ENCODE measurements at regions not wholly inside any gene's neighbourhood (a gene's known extent, or its start where the extent isn't known, plus 50 kb on each side); places are given as distances from the start of the nearest gene placed in this dataset.
A peak's percentile ranks its signal among the peaks of the same experiment; 100 is the strongest.
"Not testable (repeated sequence)": the region's sequence is repeated elsewhere in the genome, so short reads cannot be mapped to it uniquely, and the experiment has no call there.

GRCh38 chr2:207333599-207334300 is 168.0 kb upstream of the KLF7 start:
- Mint-ChIP-seq H3K9me3 (no peaks in the 10 kb centered on the region), H3K4me1 (peaks cover 38% of the 10 kb centered on the region), H3K4me3 (peak overlapping the region; percentile 36), H3K27me3 (peaks cover 18% of the 10 kb centered on the region), H3K36me3 (ENCODE audit: insufficient read depth) (no peaks in the 10 kb centered on the region), H3K27ac (ENCODE audit: low read depth) (peak overlapping the region; percentile 5)
- ATAC-seq (replicated peaks; ENCODE audit: extremely low read depth, poor library complexity, severe bottlenecking) (no peak), DNase-seq (ENCODE audit: low spot score in 2 of 2) (no peak)

GRCh38 chr2:207334301-207334623 is 168.5 kb upstream of the KLF7 start:
- no peak for DNase-seq (ENCODE audit: low spot score in 2 of 2)
- Mint-ChIP-seq H3K27me3 (peaks cover 18% of the 10 kb centered on the region), H3K36me3 (ENCODE audit: insufficient read depth) (no peaks in the 10 kb centered on the region), H3K27ac (ENCODE audit: low read depth) (peak overlapping the region; percentile 5), H3K4me3 (peak overlapping the region; percentile 36), H3K4me1 (peaks cover 33% of the 10 kb centered on the region), H3K9me3 (no peaks in the 10 kb centered on the region)
- ATAC-seq (replicated peaks; ENCODE audit: extremely low read depth, poor library complexity, severe bottlenecking), result no peak

GRCh38 chr2:207334624-207335371 is 169.1 kb upstream of the KLF7 start:
- DNase-seq (ENCODE audit: low spot score in 2 of 2), result no peak
- Mint-ChIP-seq H3K9me3 (no peaks in the 10 kb centered on the region), H3K4me1 (peaks cover 29% of the 10 kb centered on the region), H3K4me3 (peak overlapping the region; percentile 36), H3K27me3 (peaks cover 18% of the 10 kb centered on the region), H3K36me3 (ENCODE audit: insufficient read depth) (no peaks in the 10 kb centered on the region), H3K27ac (ENCODE audit: low read depth) (peak overlapping the region; percentile 5)
- no peak for ATAC-seq (replicated peaks; ENCODE audit: extremely low read depth, poor library complexity, severe bottlenecking)

GRCh38 chr2:207337234-207338219 is 171.8 kb upstream of the KLF7 start:
- DNase-seq (ENCODE audit: low spot score in 2 of 2), result no peak
- peak overlapping the region; percentile 28 for H3K4me3 Mint-ChIP-seq
- peaks cover 29% of the 10 kb centered on the region for H3K4me1 Mint-ChIP-seq
- H3K27ac Mint-ChIP-seq (ENCODE audit: low read depth), result peak overlapping the region; percentile 52
- ATAC-seq (replicated peaks; ENCODE audit: extremely low read depth, poor library complexity, severe bottlenecking), result peak; percentile 34
- H3K27me3 Mint-ChIP-seq, result peaks cover 18% of the 10 kb centered on the region
- H3K36me3 Mint-ChIP-seq (ENCODE audit: insufficient read depth), result no peaks in the 10 kb centered on the region
- H3K9me3 Mint-ChIP-seq, result no peaks in the 10 kb centered on the region

- peaks cover 18% of the 10 kb centered on the region for H3K27me3 Mint-ChIP-seq
- DNase-seq (ENCODE audit: low spot score in 2 of 2) (no peak), ATAC-seq (replicated peaks; ENCODE audit: extremely low read depth, poor library complexity, severe bottlenecking) (no peak)
- H3K4me3 Mint-ChIP-seq, result no peak overlapping the region
- H3K36me3 Mint-ChIP-seq (ENCODE audit: insufficient read depth), result no peaks in the 10 kb centered on the region
- H3K9me3 Mint-ChIP-seq, result no peaks in the 10 kb centered on the region
- peaks cover 29% of the 10 kb centered on the region for H3K4me1 Mint-ChIP-seq
- peak overlapping the region; percentile 52 for H3K27ac Mint-ChIP-seq (ENCODE audit: low read depth)
These were observed 172.5 kb upstream of the KLF7 start for GRCh38 chr2:207338220-207338607.

GRCh38 chr2:207338610-207339009 is 172.9 kb upstream of the KLF7 start:
- Mint-ChIP-seq H3K36me3 (ENCODE audit: insufficient read depth) (no peaks in the 10 kb centered on the region), H3K9me3 (no peaks in the 10 kb centered on the region), H3K27me3 (peaks cover 17% of the 10 kb centered on the region), H3K4me1 (peaks cover 29% of the 10 kb centered on the region), H3K4me3 (no peak overlapping the region), H3K27ac (ENCODE audit: low read depth) (no peak overlapping the region)
- ATAC-seq (replicated peaks; ENCODE audit: extremely low read depth, poor library complexity, severe bottlenecking), result no peak
- no peak for DNase-seq (ENCODE audit: low spot score in 2 of 2)

- ATAC-seq (replicated peaks; ENCODE audit: extremely low read depth, poor library complexity, severe bottlenecking), result no peak
- H3K27me3 Mint-ChIP-seq, result peaks cover 7% of the 10 kb centered on the region
- H3K4me3 Mint-ChIP-seq, result no peak overlapping the region
- H3K27ac Mint-ChIP-seq (ENCODE audit: low read depth), result no peak overlapping the region
- H3K9me3 Mint-ChIP-seq, result no peaks in the 10 kb centered on the region
- no peak for DNase-seq (ENCODE audit: low spot score in 2 of 2)
- no peaks in the 10 kb centered on the region for H3K36me3 Mint-ChIP-seq (ENCODE audit: insufficient read depth)
- H3K4me1 Mint-ChIP-seq, result peaks cover 13% of the 10 kb centered on the region
These were observed 175.5 kb upstream of the KLF7 start for GRCh38 chr2:207341112-207341750.

- H3K4me1 Mint-ChIP-seq, result peaks cover 11% of the 10 kb centered on the region
These were observed 176.1 kb upstream of the KLF7 start for GRCh38 chr2:207341804-207342203.

GRCh38 chr2:207344596-207345394 is 179.0 kb upstream of the KLF7 start:
- DNase-seq (ENCODE audit: low spot score in 2 of 2); ATAC-seq (replicated peaks; ENCODE audit: extremely low read depth, poor library complexity, severe bottlenecking); H3K27ac Mint-ChIP-seq (ENCODE audit: low read depth); H3K36me3 Mint-ChIP-seq (ENCODE audit: insufficient read depth); H3K9me3 Mint-ChIP-seq; H3K4me1 Mint-ChIP-seq; H3K27me3 Mint-ChIP-seq; H3K4me3 Mint-ChIP-seq: not testable (repeated sequence)

More at GRCh38 chr2:207341804-207342203, 176.1 kb upstream of the KLF7 start:
- peaks cover 7% of the 10 kb centered on the region for H3K27me3 Mint-ChIP-seq
- ATAC-seq (replicated peaks; ENCODE audit: extremely low read depth, poor library complexity, severe bottlenecking) (no peak), DNase-seq (ENCODE audit: low spot score in 2 of 2) (no peak)
- H3K27ac Mint-ChIP-seq (ENCODE audit: low read depth), result no peak overlapping the region
- H3K9me3 Mint-ChIP-seq, result no peaks in the 10 kb centered on the region
- H3K4me3 Mint-ChIP-seq, result no peak overlapping the region
- no peaks in the 10 kb centered on the region for H3K36me3 Mint-ChIP-seq (ENCODE audit: insufficient read depth)

GRCh38 chr2:207351171-207351570 is 178.6 kb upstream of the CREB1 start:
- no peak overlapping the region for H3K4me3 Mint-ChIP-seq
- peaks cover 6% of the 10 kb centered on the region for H3K9me3 Mint-ChIP-seq
- DNase-seq (ENCODE audit: low spot score in 2 of 2), result no peak
- no peaks in the 10 kb centered on the region for H3K36me3 Mint-ChIP-seq (ENCODE audit: insufficient read depth)
- H3K27ac Mint-ChIP-seq (ENCODE audit: low read depth), result no peak overlapping the region
- no peak for ATAC-seq (replicated peaks; ENCODE audit: extremely low read depth, poor library complexity, severe bottlenecking)
- no peaks in the 10 kb centered on the region for H3K4me1 Mint-ChIP-seq
- no peaks in the 10 kb centered on the region for H3K27me3 Mint-ChIP-seq

- Mint-ChIP-seq H3K27ac (ENCODE audit: low read depth) (no peak overlapping the region), H3K9me3 (no peaks in the 10 kb centered on the region), H3K4me3 (no peak overlapping the region), H3K27me3 (no peaks in the 10 kb centered on the region), H3K4me1 (no peaks in the 10 kb centered on the region), H3K36me3 (ENCODE audit: insufficient read depth) (no peaks in the 10 kb centered on the region)
- no peak for ATAC-seq (replicated peaks; ENCODE audit: extremely low read depth, poor library complexity, severe bottlenecking)
- DNase-seq (ENCODE audit: low spot score in 2 of 2), result no peak
These were observed 176.6 kb upstream of the CREB1 start for GRCh38 chr2:207352978-207353671.

Data from central memory CD8-positive, alpha-beta T cell (primary cell).